ENCODE measurements at regions not wholly inside any gene's neighbourhood (a gene's known extent, or its start where the extent isn't known, plus 50 kb on each side); places are given as distances from the start of the nearest gene placed in this dataset.
"Not testable (repeated sequence)": the region's sequence is repeated elsewhere in the genome, so short reads cannot be mapped to it uniquely, and the experiment has no call there.

DNA sequence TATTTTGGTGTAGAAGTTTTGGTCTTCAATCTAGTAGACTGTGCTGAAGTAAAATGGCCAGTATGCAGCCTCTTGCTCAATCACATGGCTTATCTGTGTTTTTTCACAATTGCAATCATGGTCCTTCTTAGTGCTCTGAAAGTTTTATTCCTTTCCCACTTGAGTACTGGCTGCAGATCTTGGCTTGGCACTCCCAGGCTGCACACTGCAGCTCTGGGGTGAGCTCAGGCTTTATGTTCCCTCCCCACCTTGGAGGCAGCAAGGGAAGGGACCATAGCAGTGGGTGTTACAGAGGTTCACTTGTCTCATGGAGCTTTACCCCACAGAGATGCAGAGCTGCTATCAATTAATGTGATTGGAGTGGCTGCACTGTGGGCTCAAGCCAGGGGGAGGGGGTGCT is 156.0 kb downstream of the TENT5D start:
- Histone ChIP-seq H3K27ac (ENCODE audit: low read length) (no peak overlapping the region), H3K9me3 (replicated peaks; ENCODE audit: control insufficient read depth, low read depth, low read length) (no peaks in the 10 kb centered on the region), H3K4me3 (ENCODE audit: low read length) (no peak overlapping the region), H3K36me3 (ENCODE audit: control insufficient read depth, insufficient read depth, low read length) (no peaks in the 10 kb centered on the region), H3K27me3 (ENCODE audit: control insufficient read depth, insufficient read depth, low read length) (no peaks in the 10 kb centered on the region), H3K4me1 (ENCODE audit: control insufficient read depth, insufficient read depth, low read length) (no peaks in the 10 kb centered on the region)
- no peak for DNase-seq

DNA sequence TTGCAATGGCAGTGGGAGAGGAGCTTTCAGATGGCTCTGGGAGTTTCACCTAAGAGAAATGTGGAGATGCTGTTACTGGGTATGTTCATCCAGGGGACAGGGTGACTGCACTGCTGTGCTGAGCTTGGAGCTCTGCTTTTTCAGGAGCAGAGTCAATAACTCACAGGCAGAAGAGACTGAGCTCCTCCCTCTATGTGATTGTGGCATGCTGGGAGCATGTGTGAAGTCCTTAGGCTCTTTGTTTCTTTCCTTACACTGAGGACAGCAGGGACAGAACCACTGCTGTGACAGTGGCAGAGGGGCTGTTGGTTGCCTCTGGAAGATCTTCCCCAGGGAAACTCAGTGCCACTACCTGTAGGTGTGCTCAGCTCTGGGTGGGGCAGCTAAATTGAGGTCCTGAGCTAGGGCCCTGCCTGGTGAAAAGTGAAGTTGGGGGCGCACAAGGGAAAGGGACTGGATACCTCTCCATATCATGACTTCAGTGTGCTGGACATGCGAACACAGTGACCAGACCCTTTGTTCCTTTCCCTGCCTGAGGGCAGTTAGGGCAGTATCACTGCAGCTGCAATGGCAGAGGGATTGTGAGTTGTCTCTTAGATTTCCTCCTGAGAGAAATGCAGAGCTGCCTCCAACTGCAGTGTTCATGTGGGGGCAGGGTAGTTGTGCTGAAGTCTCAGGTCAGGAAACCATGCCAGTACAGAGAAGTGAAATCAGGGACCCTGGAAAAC is 156.7 kb downstream of the TENT5D start:
- Histone ChIP-seq H3K4me3 (ENCODE audit: low read length) (no peak overlapping the region), H3K27me3 (ENCODE audit: control insufficient read depth, insufficient read depth, low read length) (no peaks in the 10 kb centered on the region), H3K9me3 (replicated peaks; ENCODE audit: control insufficient read depth, low read depth, low read length) (no peaks in the 10 kb centered on the region), H3K27ac (ENCODE audit: low read length) (no peak overlapping the region), H3K36me3 (ENCODE audit: control insufficient read depth, insufficient read depth, low read length) (no peaks in the 10 kb centered on the region), H3K4me1 (ENCODE audit: control insufficient read depth, insufficient read depth, low read length) (no peaks in the 10 kb centered on the region)
- peak; percentile 43 for DNase-seq
- 57% methylated on average over 1 of the region's 2 CpGs for WGBS (ENCODE audit: insufficient coverage)

DNA sequence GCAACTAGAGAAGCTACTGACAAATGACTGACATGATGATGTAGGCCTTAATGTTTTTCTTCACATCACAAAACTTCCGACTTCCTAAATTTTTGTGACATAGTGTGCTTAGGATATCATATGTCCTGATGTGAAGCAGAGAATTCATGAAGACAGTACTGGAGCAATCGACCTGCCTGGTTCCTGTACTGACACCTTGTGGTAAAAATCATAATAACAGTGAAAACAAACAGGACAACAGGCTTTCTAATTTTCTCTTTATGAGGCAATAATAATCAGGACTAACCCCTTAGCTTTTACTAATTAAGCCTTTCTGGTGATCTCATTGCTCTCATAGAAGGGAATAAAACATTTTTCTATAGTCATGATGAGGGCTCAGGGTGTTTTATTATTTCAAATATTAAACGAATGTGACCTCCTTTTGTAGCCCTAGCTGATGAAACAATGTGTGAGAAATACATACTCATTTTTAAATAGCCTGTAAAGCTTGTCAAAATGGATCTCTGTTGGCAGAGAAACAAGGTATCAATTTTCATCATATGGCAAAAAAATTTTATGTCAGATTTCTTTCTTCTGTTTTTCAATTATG is 158.4 kb downstream of the TENT5D start:
- H3K27me3 ChIP-seq (ENCODE audit: control insufficient read depth, insufficient read depth, low read length) = no peaks in the 10 kb centered on the region
- no peaks in the 10 kb centered on the region for H3K9me3 ChIP-seq (replicated peaks; ENCODE audit: control insufficient read depth, low read depth, low read length)
- WGBS (ENCODE audit: insufficient coverage) = no CpG with 5 or more reads among the region's 3 CpGs
- H3K4me3 ChIP-seq (ENCODE audit: low read length) = no peak overlapping the region
- H3K4me1 ChIP-seq (ENCODE audit: control insufficient read depth, insufficient read depth, low read length) = no peaks in the 10 kb centered on the region
- H3K36me3 ChIP-seq (ENCODE audit: control insufficient read depth, insufficient read depth, low read length) = no peaks in the 10 kb centered on the region
- peak; percentile 31 for DNase-seq
- H3K27ac ChIP-seq (ENCODE audit: low read length) = no peak overlapping the region

DNA sequence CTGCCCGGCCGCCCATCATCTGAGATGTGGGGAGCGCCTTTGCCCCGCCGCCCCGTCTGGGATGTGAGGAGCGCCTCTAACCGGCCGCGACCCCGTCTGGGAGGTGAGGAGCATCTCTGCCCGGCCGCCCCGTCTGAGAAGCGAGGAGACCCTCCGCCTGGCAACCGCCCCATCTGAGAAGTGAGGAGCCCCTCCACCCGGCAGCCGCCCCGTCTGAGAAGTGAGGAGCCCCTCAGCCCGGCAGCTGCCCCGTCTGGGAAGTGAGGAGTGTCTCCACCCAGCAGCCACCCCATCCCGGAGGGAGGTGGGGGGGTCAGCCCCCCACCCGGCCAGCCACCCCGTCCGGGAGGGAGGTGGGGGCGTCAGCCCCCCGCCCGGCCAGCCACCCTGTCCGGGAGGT is 170.7 kb downstream of the TENT5D start:
- H3K4me1 ChIP-seq (ENCODE audit: control insufficient read depth, insufficient read depth, low read length); H3K9me3 ChIP-seq (replicated peaks; ENCODE audit: control insufficient read depth, low read depth, low read length); H3K36me3 ChIP-seq (ENCODE audit: control insufficient read depth, insufficient read depth, low read length); H3K27me3 ChIP-seq (ENCODE audit: control insufficient read depth, insufficient read depth, low read length); H3K4me3 ChIP-seq (ENCODE audit: low read length); H3K27ac ChIP-seq (ENCODE audit: low read length); DNase-seq: not testable (repeated sequence)
- 98% methylated on average over 9 of the region's 30 CpGs for WGBS (ENCODE audit: insufficient coverage)

DNA sequence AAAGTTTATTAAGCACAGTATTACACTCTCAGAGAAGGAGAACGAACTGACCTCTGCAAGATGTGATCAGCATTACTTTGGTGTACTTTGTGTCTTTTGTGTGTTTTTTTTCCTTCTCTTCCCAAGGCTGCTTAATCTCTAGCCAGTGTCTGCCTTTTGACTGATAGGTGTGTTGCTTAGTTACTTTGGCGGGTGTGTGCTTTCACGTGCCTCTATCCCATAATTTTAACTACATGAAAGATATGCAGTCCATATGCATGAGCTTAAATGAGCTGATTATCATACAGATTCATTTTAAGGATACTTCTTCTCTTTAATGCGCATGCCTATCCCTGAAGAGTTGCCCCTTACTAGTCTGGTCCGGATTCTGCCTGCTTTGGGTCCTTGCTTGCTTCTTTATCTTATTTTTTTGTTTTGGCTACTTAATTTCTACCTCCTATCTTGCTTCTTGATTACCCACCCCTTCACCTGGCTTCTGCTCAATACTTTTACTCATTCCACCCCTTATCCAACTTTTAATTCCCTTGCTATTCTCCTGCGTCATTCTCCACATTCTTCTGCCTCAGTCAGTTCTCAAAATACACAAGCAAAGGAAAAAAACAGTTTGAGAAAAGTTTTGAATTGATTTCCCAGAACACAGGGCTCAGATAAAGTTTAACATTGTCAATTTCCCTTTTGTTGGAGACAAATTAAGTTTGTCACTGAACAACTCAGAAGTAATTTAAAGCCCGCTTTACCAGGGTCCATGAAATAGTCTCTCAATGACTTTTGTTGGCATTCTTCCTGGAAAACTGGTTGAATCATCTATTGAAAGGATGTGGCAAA is 182.0 kb downstream of the TENT5D start:
- no peaks in the 10 kb centered on the region for H3K27me3 ChIP-seq (ENCODE audit: control insufficient read depth, insufficient read depth, low read length)
- no peak overlapping the region for H3K4me3 ChIP-seq (ENCODE audit: low read length)
- no peaks in the 10 kb centered on the region for H3K9me3 ChIP-seq (replicated peaks; ENCODE audit: control insufficient read depth, low read depth, low read length)
- H3K36me3 ChIP-seq (ENCODE audit: control insufficient read depth, insufficient read depth, low read length) = no peaks in the 10 kb centered on the region
- H3K27ac ChIP-seq (ENCODE audit: low read length) = no peak overlapping the region
- peak; percentile 0 for DNase-seq
- H3K4me1 ChIP-seq (ENCODE audit: control insufficient read depth, insufficient read depth, low read length) = no peaks in the 10 kb centered on the region
- 93% methylated on average over 3 of the region's 7 CpGs for WGBS (ENCODE audit: insufficient coverage)

Data from muscle of leg (tissue), 3 donors.